HPDE6-E6E7 (cell line): ENCODE measurements at regions not wholly inside any gene's neighbourhood (a gene's known extent, or its start where the extent isn't known, plus 50 kb on each side); places are given as distances from the start of the nearest gene placed in this dataset.

Experiments used
- DNase-seq: peaks from one replicate; pipeline ENCODE4 v3.0.0; 2011; ENCODE audit warnings: missing footprints; ENCODE audit errors: extremely low spot score

DNA sequence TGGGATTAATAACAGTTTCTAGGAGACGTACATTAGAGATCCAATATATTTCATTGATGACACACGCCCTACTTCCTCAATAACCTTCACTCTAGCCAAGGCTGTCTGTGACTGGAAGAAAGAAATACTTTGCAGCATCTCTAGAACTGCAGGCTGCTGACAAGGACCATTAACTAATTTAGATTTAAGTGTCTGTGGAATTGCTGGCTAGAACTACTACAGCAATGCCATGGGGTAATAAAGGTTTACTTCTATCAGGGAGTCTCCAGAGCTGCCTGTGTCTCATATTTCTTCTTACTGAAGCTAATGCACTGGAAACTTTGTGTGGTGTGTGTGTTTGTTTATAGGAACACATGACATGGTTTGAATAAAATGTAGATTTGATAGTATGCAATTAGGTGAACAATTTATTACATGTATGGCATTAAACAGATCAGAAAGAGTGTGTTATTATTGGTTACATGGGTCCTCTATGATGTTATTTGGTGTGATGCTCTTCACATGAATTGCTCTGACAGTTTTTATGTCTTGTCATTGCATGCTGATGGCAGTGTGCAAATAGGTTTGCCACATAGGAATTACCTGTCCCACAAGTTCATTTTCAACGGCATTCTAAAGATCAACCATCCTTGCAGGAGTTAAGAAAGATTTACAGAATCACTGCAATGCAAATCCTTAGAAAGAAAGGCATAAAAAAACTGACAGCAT, 916.2 kb upstream of the CADM2 start:
- no peak for DNase-seq

DNA sequence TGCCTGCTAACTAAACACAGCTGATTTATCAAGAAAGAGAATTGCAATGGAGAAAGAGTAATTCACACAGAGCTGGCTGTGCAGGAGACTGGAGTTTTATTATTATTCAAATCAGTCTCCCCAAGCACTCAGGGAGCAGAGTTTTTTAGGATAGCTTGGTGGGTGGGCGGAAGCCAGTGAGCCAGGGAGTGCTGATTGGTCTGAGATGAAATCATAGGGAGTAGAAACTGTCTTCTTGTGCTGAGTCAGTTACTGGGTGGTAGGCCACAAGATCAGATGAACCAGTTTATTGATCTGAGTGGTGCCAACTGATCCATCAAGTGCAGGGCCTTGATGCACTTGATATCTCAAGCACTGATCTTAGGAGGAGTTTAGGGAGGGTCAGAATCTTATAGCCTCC, 891.9 kb upstream of the CADM2 start:
- DNase-seq: no peak

DNA sequence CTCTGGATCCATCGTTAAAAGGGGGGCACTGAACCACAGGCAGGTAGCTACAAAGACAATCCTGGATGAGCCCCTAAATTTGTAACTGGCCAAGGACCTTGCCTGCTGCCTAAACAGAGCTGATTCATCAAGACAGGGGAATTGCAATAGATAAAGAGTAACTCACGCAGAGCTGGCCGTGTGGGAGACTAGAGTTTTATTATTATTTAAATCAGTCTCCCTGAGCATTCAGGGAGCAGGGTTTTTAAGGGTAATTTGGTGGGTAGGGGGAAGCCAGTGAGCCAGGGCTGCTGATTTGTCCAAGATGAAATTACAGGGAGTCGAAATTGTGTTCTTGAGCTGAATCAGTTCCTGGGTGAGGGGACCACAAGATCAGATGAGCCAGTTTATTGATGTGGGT, 885.1 kb upstream of the CADM2 start:
- DNase-seq: no peak

DNA sequence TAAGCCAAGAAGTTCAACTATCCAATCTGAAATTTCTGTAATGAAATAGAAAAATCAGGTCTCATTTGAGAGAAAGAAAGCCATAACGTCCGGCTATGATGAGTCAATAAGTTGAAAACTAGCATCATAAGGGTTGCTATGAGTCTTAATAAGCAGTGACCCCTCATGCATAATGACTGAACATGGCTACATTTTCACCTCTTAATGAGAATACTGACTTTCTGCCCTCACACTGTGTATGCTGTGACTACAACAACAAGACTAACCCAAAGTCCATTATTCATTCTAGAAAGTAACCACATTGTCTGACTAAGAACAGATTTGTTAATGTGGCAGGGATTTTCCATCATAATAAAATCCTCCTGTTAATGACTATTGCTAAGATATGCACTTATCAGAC, 884.0 kb upstream of the CADM2 start:
- DNase-seq: no peak

DNA sequence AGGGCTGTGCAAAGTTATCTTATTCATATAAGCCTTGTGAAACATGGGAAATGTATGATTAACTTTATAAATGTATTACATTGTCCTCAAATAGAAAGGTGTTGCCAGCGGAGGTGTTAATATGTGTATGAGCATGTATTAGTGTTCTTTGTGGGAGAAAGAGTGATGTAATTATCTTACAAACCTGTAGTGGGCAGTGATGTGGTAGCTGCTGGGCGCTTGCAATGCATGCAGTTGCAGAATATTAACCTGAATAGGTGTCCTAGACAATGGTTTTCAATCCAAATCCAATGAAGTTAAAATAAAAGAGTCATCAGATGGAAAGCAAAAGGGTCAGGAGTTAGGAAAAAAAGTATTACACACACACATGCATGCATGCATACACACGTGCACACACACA, 881.3 kb upstream of the CADM2 start:
- no peak for DNase-seq

DNA sequence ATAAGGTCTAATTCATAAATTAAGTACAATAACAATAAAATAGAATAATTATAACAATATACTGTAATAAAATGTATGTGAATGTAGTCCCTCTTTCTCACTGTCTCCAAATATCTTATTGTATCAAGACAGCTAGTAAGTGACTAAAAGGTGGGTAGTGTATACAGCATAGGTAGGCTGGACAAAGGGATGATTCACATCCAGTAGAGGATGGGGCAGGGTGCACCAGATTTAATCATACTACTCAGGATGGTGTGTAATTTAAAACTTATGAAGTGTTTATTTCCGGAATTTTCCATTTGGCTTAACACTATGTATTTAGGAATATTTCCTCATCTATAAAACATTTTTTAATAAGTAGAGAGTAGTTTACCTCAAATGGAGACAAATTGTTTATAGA, 876.1 kb upstream of the CADM2 start:
- peak; percentile 2 for DNase-seq

DNA sequence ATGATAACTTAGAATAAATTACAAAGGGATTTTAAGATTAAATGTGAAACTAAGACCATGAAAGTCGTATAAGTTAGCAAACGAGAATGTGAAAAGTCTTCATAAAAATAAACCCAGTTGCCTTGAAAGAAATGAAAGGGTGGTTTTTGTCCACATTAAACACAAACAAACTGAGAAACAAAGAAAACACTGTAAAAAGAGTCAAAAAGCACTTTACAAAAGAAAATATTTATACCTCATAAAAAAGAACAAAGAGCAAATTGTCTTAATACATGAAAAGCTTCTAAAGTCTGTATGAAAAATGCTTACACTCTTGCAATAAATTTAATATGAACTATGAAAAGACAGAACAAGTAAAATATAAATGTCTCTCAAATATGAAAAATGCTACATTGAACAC, 865.9 kb upstream of the CADM2 start:
- no peak for DNase-seq

DNA sequence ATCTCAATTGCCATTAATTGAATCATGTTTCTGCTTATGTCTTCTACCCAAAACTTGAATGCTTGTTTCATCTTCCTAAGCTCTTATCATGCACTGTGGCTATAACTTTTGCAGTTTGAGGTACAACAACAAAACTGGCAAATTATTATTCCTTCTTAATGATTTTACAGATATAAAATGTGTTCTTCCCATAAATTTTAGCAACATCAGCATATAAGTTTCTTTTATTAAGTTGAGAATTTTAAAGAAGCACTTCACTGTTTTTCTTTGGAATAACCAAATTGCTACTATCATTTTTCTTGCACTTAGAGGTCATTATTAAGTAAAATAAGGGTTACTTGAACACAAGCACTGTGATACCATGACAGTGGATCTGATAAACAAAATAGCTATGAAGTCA, 862.6 kb upstream of the CADM2 start:
- no peak for DNase-seq

DNA sequence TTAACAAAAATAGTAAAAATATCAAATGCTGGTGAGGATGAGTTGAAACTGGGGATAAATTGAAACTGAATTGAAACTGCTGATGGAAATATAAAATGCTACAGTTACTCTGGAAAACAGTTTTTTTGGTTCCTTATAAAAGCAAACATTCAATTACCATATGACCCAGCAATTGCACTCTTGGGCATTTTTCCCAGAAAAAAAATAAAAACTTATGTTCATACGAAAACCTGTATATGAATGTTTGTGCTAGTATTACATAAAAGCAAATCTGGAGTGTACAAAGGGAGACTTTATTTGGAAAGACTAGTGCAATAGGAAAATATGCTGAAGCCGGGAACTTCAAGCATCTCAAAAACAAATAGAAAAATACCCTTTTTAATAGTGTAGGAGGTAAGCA, 857.9 kb upstream of the CADM2 start:
- DNase-seq: no peak

DNA sequence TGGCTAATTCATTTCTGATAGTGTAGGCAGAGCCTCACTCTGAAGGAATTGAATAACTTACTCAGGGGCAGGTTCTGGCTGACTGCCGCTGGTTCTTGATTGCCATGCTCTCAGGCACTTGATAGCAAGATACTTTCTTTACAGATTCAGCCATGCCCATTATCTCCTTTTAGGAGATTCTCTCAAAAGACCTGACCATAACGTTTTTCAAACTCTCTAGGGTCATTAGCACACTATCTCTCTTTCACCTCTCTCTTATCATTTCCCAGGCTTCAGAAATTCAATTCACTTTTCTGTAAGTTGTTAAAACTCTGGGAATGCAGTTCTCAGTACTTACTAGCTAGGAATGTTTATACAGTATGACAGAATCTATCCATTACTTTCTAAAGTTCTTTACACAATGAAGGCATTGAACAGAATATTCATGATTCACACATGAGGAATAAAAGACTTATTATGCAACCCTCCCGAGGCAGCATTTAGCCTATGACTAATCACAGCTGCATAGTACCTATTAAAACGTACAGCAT, 850.3 kb upstream of the CADM2 start:
- DNase-seq: peak; percentile 7

DNA sequence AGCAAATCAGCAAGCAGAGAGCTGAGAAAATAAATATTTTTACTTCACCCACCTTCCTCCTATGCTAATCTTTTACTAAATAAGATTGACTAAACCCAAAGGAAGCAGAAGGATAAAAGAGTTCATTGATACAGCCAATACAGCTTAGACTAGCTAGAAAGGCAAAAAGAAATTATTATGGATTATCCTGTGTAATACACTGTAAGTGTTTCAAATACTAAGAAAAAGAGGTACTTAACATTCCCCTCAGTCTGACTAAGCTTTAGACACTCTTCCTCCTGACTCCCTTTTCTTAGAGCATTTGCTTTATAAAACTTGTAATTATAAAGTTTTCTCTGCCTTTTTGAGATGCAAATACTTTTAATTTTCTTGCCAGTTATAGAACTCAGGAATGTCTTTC, 848.9 kb upstream of the CADM2 start:
- DNase-seq: no peak

DNA sequence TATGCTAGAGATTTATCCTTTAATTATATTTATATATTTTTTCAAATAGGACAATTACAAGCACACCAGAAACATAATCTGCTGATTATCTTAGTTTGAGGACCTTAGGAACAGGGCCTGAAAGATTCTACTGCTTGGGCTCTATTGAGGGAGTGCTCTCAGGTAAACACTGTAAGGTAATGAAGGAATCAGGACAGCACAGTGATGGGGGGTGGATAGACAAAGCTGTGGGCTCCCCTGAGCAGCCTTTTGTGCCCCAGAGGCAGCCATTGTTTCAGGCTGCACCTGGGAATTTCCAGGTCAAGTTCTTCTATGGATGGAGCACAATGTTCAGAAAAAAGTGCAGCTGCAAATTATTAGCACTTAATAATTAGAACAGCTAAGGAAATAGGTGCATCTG, 848.0 kb upstream of the CADM2 start:
- DNase-seq: no peak

DNA sequence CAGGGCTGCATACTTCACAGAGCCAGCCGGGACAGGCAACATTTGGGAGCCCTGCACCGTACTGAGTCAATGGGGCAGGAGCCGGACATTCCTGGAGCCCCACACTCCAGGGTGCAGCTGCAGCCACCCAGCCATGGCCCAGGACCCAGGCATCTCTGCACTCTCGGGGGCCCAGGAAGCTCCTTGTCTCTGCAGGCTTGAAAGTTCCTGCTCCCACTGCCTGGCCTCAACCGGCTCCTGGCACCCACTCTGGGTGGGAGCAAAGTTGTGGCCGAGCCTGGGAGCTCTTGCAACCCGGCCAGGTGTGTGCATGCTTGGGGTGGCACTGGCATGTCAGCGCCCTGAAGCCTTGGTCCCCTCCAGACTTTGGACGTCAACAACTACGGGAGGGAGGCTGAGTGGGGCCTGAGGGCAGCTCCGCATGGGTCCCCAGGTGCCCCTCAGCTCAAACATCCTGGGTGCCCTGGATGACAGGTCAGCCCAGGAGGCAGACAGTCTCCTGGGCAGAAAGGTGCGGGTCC, 833.5 kb upstream of the CADM2 start:
- DNase-seq: no peak

DNA sequence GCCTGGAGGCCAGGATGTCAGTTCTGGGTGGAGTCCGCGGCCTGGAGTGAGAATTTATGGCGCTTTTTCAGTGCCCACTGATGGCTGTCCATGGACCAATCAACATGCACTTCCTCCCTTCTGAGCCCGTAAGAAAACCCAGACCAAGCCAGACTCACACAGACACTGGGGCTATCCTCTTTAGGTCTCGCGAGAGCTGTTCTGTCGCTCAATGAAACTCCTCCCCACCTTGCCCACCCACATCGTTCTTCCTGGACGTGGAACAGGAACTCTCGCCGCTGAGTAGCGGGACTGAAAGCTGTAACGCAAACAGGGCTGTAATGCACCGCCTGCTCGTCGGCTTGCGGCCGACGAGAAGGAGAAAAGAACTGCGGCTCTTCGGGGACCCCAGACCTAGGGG, 833.0 kb upstream of the CADM2 start:
- DNase-seq: no peak

DNA sequence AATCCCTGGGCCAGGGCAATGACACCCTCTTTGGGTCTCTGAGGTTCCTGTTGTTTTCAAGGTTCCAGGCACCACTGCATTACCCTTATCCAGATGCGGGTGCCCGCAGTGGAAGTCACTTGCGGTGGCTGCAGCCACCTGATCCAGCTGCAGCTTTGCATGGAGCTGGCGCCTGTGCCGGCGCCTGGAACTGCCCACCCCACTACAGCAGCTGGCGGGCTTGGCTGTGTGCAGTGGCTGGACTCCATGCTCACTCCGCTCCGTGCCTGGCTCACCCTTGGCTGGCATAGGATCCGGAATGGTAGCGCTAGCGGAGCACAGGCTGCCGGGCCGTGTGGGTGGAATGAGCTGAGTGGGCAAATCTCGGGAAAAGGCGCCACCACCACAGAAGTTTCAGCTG, 832.6 kb upstream of the CADM2 start:
- DNase-seq: no peak

DNA sequence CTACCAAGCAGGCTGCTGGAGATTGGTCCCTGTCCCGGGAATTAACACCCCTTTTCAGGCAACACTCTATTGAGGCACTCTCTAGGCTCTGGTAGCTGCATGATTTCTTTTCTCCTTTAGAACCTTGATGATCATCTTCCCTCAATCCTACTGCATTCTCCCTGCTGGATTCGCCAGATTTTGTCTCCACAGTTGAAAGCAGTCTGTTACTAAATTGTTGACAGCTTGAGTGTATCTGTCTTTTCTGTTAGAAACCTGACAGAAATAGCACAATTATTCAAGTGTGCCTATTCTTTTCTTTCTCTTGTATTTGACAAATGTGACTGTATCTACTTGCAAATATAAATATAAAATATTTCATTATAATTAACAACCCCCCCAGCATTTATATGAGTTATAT, 830.8 kb upstream of the CADM2 start:
- no peak for DNase-seq

DNA sequence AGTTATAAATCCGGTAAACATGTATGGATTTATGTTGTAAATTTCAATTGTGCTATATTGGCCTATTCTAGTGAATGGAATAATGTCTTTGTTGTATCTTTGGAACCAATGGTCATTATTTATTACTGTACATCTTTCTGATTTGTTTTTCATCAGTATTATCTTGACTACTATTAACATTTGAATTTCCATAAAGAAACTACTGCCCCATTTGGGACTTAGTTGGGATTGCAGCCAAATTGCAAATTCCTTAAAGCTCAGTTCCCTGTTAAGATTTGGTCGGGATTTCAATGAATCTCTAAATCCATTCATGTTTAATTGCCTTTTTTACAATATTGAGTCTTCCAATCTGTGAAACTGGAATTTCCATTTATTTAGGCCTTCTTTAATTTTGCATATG, 822.4 kb upstream of the CADM2 start:
- no peak for DNase-seq

DNA sequence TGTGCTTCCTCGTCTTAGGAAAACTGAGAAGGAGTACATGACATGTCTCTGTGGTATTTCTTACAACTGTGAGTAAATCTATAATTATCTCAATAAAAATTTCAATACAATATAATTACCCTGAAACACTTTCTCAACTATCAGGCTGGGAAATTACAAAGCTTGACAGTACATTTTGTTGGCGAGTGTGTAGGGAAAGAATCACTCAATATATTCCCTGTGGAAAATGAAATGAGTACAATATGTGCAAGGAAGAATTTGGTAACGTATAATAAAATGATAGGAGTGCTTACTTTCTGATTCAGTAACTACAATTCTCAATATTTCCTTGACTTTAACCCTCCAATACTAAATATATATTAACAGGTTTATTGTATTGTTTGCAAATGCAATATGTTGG, 818.2 kb upstream of the CADM2 start:
- DNase-seq: no peak

DNA sequence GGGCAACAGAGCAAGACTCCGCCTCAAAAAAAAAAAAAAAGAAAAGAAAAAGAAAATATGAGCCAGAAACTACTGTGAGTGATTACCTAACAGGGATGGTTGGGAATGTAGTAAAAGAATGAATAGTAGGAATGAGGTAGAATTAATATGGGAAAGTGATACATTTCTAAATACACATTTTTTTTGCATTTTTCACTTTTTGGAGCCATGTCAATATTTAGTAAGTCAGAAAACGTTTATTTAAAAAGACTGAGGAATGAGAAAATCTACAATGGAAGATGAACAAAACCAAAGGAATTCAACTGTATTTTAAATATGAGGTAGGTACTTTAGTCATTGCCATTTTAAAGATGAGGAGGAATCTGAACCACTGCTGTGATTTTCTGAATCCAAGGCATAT, 817.2 kb upstream of the CADM2 start:
- no peak for DNase-seq

DNA sequence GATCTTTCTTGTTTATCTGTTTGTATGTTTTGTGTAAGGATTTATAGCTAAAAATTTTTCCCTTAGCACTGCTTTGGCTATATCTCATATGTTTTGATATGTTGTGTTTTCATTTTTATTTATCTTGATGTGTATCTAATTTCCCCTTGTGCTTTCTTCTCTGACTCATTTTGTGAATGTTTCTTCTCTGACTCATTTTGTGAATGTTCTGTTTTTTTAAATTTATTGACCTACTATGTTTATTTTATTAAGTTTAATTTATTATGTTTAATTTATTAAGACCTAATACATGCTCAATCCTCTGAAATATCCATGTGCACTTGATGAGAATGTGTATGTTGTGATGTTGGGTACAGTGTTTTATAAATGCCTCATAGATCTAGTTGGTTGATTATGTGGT, 793.5 kb upstream of the CADM2 start:
- no peak for DNase-seq

DNA sequence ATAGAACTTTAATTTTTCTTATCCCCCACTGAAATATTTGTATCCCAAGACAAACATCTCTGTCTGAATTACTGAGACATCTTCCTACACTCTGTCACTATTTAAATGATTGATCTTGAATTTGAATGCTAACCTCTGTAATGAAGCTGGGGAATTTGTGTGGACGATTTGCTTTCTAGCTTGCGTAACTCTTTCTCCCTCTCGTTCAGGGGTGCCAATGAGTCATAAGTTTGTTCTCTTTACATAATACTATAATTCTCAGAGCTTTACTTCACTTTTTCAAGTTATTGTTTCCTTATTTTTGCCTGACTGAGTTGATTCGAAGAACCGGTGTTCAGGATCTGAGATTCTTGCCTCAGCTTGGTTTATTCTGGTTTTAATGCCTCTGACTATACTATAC, 783.3 kb upstream of the CADM2 start:
- no peak for DNase-seq

DNA sequence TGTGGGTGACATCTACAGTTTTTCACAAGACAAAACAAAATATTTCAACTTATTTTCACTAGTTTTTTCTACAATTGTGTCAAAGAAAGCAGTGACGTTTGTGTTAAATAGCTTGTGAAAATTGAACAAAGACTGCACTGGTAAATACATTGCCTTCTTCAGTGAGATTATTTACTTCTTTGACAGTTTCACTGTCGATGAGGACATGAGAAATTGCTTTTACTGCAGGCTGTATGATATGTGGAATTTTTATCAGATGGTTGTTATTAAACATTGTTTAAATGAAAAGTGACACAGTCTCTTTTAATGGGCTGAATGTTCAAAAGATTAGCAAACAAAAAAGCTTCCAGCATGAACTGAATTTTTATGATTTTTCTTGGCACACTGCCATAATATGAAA, 773.9 kb upstream of the CADM2 start:
- DNase-seq: no peak

DNA sequence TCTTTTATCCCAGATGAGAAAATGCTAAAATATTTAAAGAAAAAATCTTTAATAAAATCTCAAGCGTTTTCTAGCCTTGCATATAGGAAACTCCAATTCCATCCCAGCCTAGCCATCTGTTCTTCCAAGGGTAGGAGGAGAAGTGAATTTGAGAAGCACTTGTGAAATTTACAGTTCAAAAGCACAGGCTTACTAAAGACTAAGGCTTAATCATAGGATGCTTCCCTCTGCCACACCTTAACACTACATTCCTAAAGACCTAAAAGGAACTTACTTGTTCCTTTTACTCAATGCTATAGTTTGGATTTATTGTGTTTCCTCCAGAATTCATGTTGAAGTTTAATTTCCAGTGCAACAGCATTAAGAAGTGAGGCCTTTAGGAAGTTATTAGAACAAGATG, 764.8 kb upstream of the CADM2 start:
- no peak for DNase-seq

DNA sequence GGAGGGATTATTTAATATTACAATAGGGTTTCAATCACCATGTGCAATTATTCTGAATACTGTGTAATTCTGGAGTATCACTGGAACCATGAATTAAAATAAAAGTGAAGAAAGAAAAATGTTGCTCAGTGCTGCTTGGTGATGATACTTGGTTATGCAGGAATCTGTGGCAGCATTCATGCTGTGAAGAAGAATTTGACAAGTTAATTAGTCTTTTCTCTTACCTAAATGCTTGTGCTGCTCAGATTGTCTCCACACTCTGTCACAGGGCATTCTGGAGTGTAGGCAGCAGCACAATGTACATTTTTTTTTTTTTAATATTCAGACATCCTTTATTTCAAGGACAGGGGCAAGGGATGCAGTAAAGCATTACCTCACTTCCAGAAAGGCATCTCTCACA, 749.3 kb upstream of the CADM2 start:
- DNase-seq: no peak
